Left ventricle myocardium superior (tissue), 1 donor: ENCODE measurements at regions not wholly inside any gene's neighbourhood (a gene's known extent, or its start where the extent isn't known, plus 50 kb on each side); places are given as distances from the start of the nearest gene placed in this dataset.
A peak's percentile ranks its signal among the peaks of the same experiment; 100 is the strongest.
"Not testable (repeated sequence)": the region's sequence is repeated elsewhere in the genome, so short reads cannot be mapped to it uniquely, and the experiment has no call there.

Experiments used
- ATAC-seq: fragments of 200-7000 bp; cut with Tn5 transposase; one replicate; pipeline ENCODE4 v1.9.1; 2020; ENCODE audit warnings: mild to moderate bottlenecking, moderate library complexity
- DNase-seq: peaks from one replicate; pipeline ENCODE4 v3.0.0-alpha.2; 2020
- intact Hi-C: fragments of 100-400 bp; cut with micrococcal nuclease; formaldehyde crosslinking; loops from one replicate; pipeline ENCODE4 v1.11.0; 2022
- donor health status: DM: no; HTN: yes; CAD: no; lungs with severe emphysema.

DNA sequence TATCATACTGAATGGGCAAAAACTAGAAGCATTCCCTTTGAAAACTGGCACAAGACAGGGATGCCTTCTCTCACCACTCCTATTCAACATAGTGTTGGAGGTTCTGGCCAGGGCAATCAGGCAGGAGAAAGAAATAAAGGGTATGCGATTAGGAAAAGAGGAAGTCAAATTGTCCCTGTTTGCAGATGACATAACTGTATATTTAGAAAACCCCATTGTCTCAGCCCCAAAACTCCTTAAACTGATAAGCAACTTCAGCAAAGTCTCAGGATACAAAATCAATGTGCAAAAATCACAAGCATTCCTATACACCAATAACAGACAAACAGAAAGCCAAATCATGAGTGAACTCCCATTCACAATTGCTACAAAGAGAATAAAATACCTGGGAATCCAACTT is 52.5 kb upstream of the CCDC71L start:
- intact Hi-C loops, ATAC-seq, DNase-seq: not testable (repeated sequence)

DNA sequence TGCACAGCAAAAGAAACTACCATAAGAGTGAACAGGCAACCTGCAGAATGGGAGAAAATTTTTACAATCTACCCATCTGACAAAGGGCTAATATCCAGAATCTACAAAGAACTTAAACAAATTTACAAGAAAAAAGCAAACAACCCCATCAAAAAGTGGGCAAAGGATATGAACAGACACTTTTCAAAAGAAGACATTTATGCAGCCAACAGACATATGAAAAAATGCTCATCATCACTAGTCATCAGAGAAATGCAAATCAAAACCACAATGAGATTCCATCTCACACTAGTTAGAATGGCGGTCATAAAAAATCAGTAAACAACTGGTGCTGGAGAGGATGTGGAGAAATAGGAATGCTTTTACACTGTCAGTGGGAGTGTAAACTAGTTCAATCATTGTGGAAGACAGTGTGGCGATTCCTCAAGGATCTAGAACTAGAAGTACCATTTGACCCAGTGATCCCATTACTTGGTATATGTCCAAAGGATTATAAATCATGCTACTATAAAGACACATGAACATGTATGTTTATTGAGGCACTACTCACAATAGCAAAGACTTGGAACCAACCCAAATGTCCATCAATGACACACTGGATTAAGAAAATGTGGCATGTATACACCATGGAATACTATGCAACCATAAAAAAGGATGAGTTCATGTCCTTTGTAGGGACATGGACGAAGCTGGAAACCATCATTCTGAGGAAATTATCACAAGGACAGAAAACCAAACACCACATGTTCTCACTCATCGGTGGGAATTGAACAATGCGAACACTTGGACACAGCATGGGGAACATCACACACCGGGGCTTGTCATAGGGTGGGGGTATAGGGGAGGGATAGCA is 53.9 kb upstream of the CCDC71L start:
- intact Hi-C loops, ATAC-seq, DNase-seq: not testable (repeated sequence)

DNA sequence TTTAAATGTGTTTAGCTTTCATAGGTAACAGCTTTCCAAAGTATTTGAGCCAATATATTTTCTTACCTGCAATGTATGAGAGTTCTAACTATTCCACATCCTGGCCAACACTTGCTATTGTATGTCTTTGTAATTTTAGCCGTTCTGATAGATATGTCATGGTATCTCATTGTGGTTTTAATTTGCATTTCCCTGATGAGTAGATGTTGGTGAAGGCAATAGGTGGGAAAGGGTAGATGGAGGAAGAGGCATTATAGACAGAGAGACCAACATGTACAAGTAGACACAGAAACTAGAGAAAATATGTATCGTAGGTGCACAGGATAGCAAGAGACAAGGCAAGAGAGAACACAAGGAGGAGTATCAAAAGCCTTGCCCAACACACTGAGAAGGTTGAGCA is 54.8 kb upstream of the CCDC71L start:
- ATAC-seq (no peak), DNase-seq (no peak)
- intact Hi-C loops, result no loop called here

DNA sequence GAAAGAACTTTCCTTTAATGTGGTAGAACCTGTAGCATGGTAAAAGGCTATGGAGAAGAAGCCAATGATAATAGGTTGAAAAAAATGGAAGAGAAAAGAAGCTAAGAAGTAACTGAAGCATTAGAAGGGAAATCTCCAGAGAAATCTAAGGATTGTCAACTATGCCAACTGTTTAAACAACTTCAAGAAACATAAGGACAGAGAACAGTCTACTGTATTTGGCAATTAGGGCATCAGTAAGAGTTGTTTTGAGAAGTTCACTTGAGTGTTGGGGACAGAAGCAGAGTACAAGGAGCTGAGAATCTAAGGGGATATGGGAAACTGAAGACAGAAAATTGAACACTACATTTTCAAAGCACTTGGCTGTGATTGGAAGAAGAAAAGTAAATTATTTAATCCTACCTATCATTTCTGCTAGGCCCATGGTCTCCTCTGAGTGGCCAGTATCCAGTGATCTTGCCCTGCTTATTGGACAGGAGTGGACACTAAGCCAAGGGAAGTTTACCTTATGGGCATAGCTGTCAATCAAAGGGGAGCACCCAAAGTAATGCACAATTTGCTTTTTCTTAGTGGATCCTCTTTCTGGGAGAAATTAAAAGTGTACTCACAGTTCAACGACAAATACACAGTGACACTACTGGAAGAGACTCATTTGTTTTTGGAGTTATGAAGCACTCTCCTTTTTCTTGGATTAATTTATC is 56.4 kb upstream of the CCDC71L start:
- DNase-seq, result no peak
- intact Hi-C loops, result no loop called here
- ATAC-seq, result no peak

GRCh38 chr7:106717955-106718871 is 57.3 kb upstream of the CCDC71L start:
- DNase-seq (no peak), ATAC-seq (peak; percentile 48)
- intact Hi-C loops, result no loop called here

DNA sequence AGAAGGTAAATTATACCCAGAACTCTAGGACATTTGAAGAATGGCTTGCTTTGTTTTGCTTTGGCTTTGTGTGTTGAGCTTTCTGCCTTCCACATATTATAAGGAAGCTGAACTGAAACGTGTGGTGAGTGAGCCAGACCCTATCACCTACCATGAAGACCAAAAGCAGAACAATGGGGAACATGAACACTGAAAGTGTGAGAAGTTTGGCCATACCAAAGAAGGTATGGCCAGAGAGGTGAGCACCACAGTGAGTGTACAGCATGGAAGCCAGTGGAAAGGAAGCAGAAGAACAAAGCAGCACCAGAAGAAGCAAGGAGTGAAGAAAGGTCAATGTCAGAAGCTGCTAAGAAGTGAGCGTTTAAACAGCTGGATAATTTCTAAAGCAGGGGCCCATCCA is 59.7 kb upstream of the CCDC71L start:
- intact Hi-C loops, result no loop called here
- no peak for ATAC-seq
- no peak for DNase-seq

- intact Hi-C loops, result no loop called here
- DNase-seq (no peak), ATAC-seq (no peak)
Observed at GRCh38 chr7:106721816-106722785, 61.1 kb upstream of the CCDC71L start.

GRCh38 chr7:106723398-106723797 is 62.4 kb upstream of the CCDC71L start:
- intact Hi-C loops, result no loop called here
- no peak for ATAC-seq
- no peak for DNase-seq

DNA sequence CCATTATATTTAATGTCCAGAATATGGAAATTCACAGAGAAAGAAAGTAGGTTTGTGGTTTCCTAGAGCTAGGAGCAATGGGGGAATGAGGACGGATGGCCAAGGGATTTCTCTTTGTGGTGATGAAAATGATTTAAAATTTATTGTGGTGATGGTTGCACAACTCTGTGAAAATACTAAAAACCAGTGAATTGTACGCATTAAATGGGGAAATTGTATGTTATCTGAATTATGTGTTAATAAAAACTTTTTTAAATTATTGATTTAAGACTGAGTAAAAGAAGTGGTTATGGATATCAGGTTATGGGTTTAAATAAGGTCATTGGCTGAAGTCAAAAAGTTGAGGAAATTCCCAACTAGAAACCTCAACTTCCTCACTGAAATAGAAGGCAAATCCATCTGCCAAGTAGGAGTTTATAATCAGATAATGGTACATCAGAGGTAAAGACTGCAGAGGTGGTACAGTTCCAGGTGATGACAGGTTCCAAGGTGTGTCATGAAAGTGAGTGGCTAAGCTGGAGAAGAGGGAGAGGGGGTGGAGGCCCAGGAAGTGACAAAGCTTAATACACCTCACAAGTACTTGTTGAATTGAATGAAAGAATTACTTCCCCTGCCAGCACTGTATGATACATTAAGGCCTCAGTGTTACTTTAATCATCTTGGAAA is 68.9 kb upstream of the CCDC71L start:
- no peak for DNase-seq
- intact Hi-C loops, result loop anchor here (10.0 kb wide), 3 partner anchors 65 to 555 kb away; partner anchors contain the start of gene CCDC71L
- ATAC-seq, result no peak

DNA sequence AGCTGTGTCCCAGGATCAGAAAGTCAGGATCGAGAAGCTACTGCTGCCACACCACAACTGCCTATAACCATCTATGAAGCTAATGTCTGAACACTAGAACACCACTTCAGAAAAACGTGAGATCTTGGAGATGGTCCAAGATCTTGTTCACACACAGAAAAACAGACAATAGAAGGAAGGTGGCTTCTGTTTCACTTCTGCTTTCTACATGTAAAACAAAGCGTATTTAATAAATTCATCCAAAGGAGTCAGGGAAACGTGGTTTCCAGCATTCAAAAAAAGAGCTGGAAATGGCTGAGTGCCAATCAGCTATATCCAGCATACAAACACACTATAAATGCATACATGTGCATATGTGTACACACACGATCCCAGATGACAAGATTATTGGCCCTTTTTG is 70.2 kb upstream of the CCDC71L start:
- no peak for DNase-seq
- no peak for ATAC-seq
- intact Hi-C loops, result loop anchor here (10.0 kb wide), 3 partner anchors 66 to 556 kb away; partner anchors contain the start of gene CCDC71L

DNA sequence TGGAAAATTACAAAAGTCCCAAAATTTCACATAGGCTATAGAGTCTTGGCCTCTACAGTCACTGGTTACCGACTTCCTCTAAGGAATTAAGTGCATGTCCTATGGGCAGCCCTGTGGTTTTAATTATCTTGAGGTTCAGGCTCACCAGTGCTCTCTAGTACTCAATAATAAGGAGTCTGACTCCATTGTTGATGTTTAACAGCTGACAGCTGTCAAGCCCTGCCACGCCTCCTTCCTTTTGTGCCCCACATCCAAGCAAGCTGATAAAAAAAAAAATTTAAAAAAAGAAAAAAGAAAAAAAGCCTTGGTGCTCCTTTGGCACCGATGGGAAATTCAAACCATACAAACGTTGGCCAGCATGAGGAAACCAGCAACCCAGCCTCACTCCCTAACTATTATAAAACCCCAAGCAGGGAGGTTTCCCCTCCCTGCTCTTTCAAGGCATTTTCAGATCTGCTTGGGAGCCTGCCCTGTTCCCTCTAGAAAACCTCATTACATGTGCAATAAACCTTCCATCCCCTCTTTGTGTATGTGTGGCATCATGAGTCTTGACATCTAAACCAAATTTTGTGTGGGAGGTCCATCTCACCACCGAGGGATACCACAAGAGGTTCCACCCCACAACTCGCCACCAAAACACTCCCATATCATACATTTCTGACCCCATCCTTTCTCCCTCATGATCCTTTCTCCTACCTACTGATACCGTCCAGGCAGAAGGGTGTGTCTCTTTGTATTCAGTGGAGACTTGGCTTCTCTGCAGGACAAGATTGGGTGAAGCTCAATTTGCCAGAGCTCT is 70.9 kb upstream of the CCDC71L start:
- intact Hi-C loops, result loop anchor here (10.0 kb wide), 3 partner anchors 67 to 557 kb away; partner anchors contain the start of gene CCDC71L
- no peak for ATAC-seq
- no peak for DNase-seq

GRCh38 chr7:106735637-106736036 is 74.7 kb upstream of the CCDC71L start:
- no peak for ATAC-seq
- DNase-seq, result no peak
- intact Hi-C loops, result loop anchor here (10.0 kb wide), 3 partner anchors 71 to 561 kb away; partner anchors contain the start of gene CCDC71L

DNA sequence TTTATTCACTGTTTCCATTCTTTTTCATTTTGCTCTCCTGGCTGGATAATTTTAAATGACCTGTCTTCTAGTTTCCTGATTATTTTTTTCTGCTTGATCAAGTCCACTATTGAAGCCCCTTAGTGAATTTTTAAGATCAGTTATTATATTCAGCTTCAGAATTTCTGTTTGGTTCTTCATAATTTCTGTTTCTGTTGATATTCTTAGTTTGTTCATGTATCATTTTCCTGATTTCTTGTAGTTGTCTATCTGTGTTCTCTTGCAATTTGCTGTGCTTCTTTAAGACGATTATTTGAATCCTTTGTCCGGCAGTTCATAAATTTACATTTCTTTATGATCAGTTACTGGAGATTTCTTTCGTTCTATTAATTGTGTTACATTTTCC is 75.2 kb upstream of the CCDC71L start:
- no peak for DNase-seq
- intact Hi-C loops, result loop anchor here (10.0 kb wide), 3 partner anchors 71 to 561 kb away; partner anchors contain the start of gene CCDC71L
- no peak for ATAC-seq

GRCh38 chr7:106736508-106737201 is 75.7 kb upstream of the CCDC71L start:
- DNase-seq, result no peak
- intact Hi-C loops, result loop anchor here (10.0 kb wide), 3 partner anchors 72 to 562 kb away; partner anchors contain the start of gene CCDC71L
- ATAC-seq, result peak; percentile 72

- intact Hi-C loops, result loop anchor here (10.0 kb wide), 3 partner anchors 72 to 562 kb away; partner anchors contain the start of gene CCDC71L
- DNase-seq, result no peak
- ATAC-seq, result no peak
Observed at GRCh38 chr7:106737202-106737562, 76.2 kb upstream of the CCDC71L start.

GRCh38 chr7:106740806-106741205 is 79.8 kb upstream of the CCDC71L start:
- DNase-seq, result no peak
- intact Hi-C loops, result no loop called here
- no peak for ATAC-seq
